Stimulated activated CD4-positive, alpha-beta T cell treated with anti-CD3 and anti-CD28 coated beads, Interleukin-2, amount 100 ng/mL, for 24 hours (primary cell): ENCODE measurements at regions not wholly inside any gene's neighbourhood (a gene's known extent, or its start where the extent isn't known, plus 50 kb on each side); places are given as distances from the start of the nearest gene placed in this dataset.
A peak's percentile ranks its signal among the peaks of the same experiment; 100 is the strongest.

Experiments
- DNase-seq, 2 donors: peaks; one replicate each; pipeline ENCODE4 v3.0.0-alpha.2; 2020

GRCh38 chr7:25876092-25876491, 275.9 kb upstream of the NFE2L3 start:
- DNase-seq = no peak

- no peak for DNase-seq
Observed at GRCh38 chr7:25877802-25878789, 273.9 kb upstream of the NFE2L3 start.

DNA sequence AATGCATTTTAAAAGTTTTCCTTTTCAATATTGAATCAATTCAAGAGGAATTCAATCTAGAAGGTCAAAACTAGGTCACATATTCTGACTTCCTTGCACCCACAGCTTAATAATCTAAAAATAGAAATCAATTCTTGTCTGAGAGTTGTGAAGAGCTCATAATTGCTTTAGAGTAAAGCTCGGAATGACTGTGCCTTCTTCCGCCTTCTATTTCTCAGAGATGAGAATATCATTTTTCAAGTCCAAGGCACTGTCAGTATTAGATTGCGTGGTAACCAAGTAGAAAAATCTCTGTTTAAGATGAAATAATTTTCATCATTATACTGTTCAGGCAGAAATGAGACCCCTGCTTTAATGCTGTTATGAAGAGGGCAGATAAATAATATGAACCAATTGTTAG, 272.2 kb upstream of the NFE2L3 start:
- no peak for DNase-seq

- no peak for DNase-seq
Observed at GRCh38 chr7:25881317-25882037, 270.5 kb upstream of the NFE2L3 start.

DNA sequence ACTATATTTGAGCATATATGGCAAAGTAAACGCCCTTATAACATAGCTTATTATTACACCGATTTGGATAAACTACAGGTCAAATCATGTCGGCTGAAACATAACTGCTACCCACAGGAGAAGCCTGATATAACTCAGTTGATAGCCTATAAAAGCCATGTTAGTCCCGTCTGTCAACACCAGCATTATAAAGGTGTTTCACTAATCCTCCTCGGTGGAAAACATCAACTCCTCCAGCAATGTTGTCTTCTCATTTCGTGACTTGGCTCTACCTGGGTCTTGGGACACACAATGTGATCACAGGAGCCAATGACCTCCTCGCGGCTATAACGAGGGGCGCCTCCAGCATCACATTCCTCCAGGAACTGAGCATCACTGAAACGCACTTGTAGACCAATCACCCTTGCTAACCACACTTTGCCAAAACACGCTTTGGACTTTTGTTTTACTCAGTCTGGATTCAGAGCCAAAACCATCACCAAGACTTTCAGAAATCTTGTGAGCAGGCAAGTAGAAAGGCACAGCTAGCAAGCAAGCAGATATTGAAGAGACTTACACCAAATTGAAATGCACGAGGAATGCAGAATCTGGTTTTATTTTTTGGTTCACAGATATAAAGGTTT, 269.7 kb upstream of the NFE2L3 start:
- no peak for DNase-seq

DNA sequence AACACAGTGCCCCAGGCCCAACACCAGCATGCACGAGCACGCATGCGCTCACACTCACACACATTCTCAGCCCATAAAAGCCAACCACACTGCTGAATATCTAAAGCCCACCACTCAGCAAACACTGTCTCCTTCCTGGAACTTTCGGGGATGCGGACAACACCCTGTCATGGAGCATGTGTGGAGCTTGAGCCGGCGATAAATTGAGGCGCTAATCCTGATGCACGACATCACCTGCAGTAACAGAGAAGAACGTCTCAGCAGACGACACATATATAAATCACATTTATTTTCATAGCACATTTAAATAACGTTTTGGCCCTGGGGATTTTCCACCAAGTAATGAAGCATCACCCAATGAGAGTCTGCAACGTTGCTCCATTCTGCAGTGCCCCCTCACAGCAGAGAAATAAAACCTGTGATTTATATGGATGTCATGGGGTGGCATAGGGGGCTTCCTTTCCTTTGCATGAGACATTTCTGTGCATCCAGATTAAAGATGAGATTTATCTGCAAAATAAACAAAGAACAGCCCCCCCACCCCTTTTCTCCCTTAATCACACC, 267.7 kb upstream of the NFE2L3 start:
- DNase-seq = no peak

DNA sequence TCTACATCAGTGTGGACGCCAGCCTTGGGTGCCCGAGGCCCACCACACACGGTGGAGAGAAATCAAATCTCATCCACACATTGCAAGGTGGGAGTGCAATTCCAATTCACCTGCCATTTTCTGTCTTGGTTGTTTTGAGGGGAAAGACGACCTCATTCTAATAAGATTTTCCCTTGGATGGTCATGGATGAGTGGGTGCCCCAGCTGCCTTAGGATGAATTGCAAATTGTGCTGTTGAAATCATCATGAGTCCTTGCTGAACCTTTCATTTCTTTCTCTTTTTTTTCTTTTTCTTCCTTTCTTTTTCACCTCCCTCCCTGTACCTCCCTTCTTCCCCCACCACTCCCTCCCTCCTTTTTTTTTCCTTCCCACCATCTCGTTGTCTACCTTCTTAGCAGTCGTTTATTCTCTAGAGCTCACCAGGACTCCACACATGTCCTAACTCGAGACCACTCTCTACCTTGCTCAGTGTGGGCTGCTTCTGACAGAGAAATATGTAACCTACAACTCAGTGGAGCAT, 266.9 kb upstream of the NFE2L3 start:
- no peak for DNase-seq

- DNase-seq = no peak
Observed at GRCh38 chr7:25886387-25887240, 265.4 kb upstream of the NFE2L3 start.

GRCh38 chr7:25887266-25887665, 264.7 kb upstream of the NFE2L3 start:
- DNase-seq = no peak

DNA sequence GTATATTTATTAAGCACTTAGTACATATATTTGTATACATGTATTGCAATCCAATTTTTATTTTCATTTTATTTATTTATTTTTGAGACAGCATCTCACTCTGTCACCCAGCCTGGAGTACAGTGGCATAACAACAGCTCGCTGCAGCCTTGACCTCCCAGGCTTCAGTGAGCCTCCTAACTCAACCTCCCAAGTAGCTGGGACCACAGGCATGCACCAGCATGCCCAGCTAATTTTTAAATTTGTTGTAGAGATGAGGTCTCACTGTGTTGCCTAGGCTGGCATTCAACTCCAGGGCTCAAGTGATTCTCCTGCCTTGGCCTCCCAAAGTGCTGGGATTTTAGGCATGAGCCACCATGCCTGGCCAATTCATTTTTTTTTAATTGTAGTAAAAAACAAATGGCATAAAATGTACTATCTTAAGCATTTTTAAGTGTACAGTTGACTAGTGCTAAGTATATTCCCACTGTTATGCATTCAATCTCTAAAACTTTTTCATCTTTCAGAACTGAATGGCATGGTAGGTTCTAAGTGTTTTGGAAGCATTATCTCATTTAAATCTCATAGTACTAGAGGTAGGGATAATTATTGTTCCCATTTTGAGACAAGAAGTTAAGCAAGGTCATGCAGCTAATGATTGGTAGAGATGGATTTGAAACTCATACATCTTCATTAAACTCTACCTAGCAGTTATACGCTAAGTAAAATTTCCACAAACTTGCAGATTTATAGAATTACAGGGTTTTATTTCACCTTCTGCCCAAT, 264.0 kb upstream of the NFE2L3 start:
- DNase-seq = no peak

DNA sequence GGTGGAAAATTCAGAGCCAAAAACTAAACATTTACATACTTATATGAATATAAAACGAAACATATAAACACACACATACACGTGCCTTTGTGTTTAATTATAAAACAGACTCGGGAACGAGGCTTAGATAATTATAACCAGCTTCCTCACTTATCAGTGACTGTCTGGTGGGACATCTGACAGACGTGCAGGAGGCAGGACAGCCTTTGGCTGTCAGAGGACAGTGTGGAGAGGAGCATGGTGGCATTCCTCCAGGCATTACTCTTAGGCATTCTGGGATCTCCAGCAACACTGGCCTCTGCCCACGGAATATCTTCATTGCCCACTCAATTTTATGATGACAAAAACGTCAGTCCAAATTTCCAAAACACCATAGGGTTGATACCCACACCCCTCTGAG, 262.2 kb upstream of the NFE2L3 start:
- DNase-seq = no peak

DNA sequence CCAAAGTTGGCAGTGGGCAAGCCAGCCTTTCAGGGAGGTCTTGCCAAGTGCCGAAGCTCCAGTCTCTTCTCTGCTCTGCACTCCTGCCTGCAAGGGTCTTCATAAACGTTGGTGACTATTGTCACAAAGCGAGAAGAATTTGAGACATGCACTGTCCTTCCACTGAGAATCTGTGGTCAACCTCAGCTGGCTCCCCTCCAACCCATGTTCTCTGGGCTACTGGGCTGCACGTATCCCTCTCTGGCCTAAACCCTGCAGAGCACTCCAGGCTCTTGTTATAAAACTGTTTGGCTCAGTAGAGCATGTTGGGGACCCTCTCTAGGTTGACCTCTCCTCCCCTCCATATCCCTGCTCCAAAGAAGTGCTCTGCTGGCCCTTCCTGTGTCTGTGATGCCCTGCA, 260.4 kb upstream of the NFE2L3 start:
- DNase-seq = no peak

DNA sequence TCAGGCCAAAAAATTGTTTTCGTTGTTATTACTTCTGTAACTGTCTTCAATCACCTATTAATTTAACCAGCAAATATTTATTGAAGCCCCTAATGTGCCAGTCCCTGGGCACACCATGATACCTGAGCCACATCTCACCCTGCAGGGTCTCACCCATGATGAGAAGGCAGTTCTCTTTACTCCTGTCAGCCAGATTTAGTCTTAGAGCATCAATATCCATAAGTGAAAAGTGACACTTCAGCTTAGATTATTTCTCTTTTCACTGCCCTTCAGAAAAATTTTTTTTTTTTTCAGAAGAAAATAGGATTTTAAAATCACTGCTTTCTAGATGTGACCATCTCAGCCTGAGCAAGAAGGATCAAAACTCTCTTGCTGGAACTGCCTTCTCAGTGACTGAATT, 258.6 kb upstream of the NFE2L3 start:
- no peak for DNase-seq

DNA sequence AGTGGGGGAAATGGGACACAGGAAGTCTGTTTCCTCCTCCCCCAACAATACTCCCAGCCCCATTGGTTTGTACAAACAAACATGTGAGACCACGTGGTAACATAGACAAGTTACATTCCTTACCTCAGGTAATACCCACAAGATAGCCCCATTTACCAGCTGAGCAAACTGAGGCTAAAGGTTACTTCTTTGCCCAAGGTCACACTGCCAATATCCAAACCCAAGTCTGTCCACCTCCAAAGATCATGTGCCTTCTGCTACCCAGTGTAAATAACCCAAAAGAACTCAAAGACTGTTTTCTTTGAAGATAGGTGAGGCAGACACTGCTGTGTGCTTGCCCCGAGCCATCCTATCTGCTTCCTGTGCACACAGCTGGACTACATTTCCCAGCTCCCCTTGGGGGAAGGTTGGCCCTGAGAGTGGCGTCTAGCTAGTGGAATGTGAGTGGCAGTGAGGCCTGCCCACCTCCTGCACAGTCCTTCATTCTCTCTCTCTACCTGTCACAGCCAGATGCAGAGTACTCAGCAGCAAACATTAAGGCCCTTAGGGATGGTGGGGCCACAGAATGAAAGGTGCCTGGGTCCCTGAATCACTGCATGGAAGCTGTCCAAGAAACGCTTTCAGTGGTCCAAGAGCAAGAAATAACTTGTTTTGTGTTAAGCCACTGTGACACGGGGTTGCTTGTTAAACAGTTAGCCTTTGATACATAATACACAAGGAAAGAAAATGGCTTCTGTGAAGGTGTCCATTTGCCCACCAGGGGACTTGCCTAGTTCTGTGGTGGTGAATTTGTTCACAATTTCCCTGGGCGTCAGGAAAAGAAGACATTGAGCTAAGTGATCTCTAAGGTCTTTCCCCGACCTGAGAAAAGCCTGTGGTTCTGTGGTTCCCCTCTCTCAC, 257.7 kb upstream of the NFE2L3 start:
- peak in 1 of 2 donors; percentile 35 for DNase-seq

DNA sequence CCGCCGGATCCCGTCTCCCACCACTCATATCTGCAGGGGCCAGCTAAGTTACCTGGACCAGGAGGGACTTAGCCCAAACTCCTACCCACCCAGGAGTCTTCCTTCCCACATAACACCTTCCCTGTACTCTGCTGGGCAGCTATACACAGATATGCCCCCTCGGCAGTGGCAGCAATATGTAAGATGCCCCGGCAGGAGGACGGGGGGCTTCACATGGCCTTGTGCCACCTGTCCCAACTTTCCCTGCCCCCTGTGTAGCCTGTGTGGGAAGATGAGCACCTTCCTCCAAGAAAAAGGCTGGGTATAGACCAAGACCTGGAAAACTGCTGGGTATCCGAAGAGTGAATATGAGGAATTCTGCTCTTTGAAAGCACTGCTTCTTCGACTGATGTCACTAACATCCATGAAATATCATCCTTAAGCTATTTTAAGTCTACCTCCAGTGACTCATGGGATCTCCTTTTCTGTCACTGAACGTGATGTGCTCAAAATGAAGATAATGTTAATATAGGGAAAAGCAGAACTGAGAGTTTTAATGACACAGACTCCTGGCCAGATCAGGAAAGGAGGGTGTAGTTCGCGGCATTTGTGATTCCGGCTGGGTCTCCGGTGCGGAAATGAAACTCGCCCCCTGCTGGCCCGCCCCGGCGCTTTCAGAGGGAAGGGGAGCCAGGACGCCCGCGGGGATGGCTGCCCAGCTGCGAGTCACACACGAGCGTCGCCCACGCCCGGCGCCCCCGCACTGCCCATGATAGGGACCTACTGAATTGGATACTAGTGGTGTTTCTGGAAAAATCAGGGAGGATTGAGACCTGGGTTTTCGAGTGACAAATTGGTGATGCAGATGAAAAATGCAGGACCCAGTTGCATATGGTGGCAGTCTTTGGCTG, 256.9 kb upstream of the NFE2L3 start:
- DNase-seq = peak; percentile 66 to 73

DNA sequence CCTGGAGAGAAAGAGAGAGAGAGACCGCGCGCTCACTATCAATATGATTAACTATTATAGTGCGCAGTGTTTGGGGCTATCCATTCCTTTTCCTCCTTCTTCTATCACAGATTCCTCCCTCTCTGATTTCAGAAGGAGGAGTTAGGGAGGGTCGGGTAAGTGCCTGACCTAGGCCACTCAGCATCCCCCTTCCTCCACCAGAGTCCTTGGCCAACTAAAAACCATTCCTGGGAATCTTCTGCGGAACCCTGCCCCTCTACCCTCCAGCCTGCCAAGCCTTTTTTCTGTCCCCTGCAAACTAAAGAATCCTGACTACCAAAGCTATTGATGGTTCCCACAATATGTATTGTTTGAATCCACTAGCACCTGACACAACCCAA, 256.2 kb upstream of the NFE2L3 start:
- no peak for DNase-seq

- DNase-seq = no peak
Observed at GRCh38 chr7:25897261-25897782, 254.7 kb upstream of the NFE2L3 start.

- no peak for DNase-seq
Observed at GRCh38 chr7:25900245-25900644, 251.8 kb upstream of the NFE2L3 start.

- DNase-seq = no peak
Observed at GRCh38 chr7:25900877-25901276, 251.1 kb upstream of the NFE2L3 start.
